Loucy (cell line): ENCODE measurements at regions not wholly inside any gene's neighbourhood (a gene's known extent, or its start where the extent isn't known, plus 50 kb on each side); places are given as distances from the start of the nearest gene placed in this dataset.

Experiments
- EZH2phosphoT487 ChIP-seq: fragments of 200-600 bp; IDR thresholded peaks from 2 replicates; pipeline ENCODE4 v1.6.1; 2018; ENCODE audit warnings: antibody characterized with exemption, mild to moderate bottlenecking, moderate library complexity, borderline replicate concordance
- TF ChIP-seq, protein P1 (sequence below): fragments of 200-600 bp; sonication (generic); conservative IDR thresholded peaks from 2 replicates; pipeline ENCODE4 v1.5.1; 2014; ENCODE audit warnings: mild to moderate bottlenecking, antibody characterized with exemption, low read length

DNA sequence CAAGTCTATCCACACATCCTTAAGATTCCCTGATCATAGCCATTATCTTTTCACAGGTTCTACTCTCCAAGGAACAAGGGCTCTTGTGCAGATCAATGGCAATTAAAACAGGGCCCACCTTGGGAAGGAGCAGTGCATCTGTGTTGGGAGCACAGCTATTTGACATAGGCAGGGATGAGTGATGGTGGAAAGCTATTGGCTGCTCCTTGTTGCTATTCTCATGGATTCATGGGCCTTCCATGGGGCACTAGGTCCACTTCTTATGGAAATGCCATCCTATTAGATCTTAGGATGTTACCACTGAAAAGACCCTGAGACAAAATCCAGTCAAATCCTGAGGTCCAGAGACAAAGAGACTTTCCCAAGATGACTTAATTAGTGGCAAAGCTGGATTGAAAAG is 148.6 kb upstream of the MTNR1B start:
- TF ChIP-seq, protein P1, sequence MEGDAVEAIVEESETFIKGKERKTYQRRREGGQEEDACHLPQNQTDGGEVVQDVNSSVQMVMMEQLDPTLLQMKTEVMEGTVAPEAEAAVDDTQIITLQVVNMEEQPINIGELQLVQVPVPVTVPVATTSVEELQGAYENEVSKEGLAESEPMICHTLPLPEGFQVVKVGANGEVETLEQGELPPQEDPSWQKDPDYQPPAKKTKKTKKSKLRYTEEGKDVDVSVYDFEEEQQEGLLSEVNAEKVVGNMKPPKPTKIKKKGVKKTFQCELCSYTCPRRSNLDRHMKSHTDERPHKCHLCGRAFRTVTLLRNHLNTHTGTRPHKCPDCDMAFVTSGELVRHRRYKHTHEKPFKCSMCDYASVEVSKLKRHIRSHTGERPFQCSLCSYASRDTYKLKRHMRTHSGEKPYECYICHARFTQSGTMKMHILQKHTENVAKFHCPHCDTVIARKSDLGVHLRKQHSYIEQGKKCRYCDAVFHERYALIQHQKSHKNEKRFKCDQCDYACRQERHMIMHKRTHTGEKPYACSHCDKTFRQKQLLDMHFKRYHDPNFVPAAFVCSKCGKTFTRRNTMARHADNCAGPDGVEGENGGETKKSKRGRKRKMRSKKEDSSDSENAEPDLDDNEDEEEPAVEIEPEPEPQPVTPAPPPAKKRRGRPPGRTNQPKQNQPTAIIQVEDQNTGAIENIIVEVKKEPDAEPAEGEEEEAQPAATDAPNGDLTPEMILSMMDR = no peak
- TF ChIP-seq EZH2phosphoT487 = no peak
